HCT116 (cell line): ENCODE measurements at regions not wholly inside any gene's neighbourhood (a gene's known extent, or its start where the extent isn't known, plus 50 kb on each side); places are given as distances from the start of the nearest gene placed in this dataset.

Experiments
- CBX3 ChIP-seq: IDR thresholded peaks from 2 replicates; pipeline ENCODE4 v1.6.1; 2012; ENCODE audit warnings: low read depth
- CEBPB ChIP-seq: IDR thresholded peaks from 2 replicates; pipeline ENCODE4 v1.6.1; 2012; ENCODE audit warnings: low read depth
- EZH2phosphoT487 ChIP-seq: fragments of 200-600 bp; IDR thresholded peaks from 2 replicates; pipeline ENCODE4 v1.6.1; 2018; ENCODE audit warnings: antibody characterized with exemption, borderline replicate concordance
- JUND ChIP-seq: IDR thresholded peaks from 2 replicates; pipeline ENCODE4 v1.6.1; 2012
- MAX ChIP-seq: IDR thresholded peaks from 2 replicates; pipeline ENCODE4 v1.6.1; 2012
- POLR2A ChIP-seq: IDR thresholded peaks from 2 replicates; pipeline ENCODE4 v1.7.0; 2011; ENCODE audit warnings: borderline replicate concordance; ENCODE audit not compliant: insufficient read depth, insufficient read length; ENCODE audit errors: extremely low read depth
- YY1 ChIP-seq: IDR thresholded peaks from 2 replicates; pipeline ENCODE4 v1.6.1; 2011; ENCODE audit warnings: low read length, low read depth, moderate library complexity, mild to moderate bottlenecking; ENCODE audit not compliant: insufficient replicate concordance; ENCODE audit errors: extremely low read depth
- ZNF274 ChIP-seq: fragments of 200-500 bp; sonication (Bioruptor generic); IDR thresholded peaks from 2 replicates; pipeline ENCODE4 v1.6.1; 2014; ENCODE audit warnings: mild to moderate bottlenecking, low read depth, low read length, inconsistent platforms
- TF ChIP-seq, protein P1 (sequence below), 3 experiments: fragments of 200-600 bp in 1 of 3; sonication (generic) in 1 of 3; IDR thresholded peaks in 2 of 3; conservative IDR thresholded peaks in 1 of 3; 2 replicates each; pipeline ENCODE4 v1.5.1; 2012 to 2017; ENCODE audit warnings: low read depth in 2 of 3, low read length in 2 of 3, antibody characterized with exemption in 1 of 3, borderline replicate concordance in 1 of 3, control low read depth in 1 of 3, mild to moderate bottlenecking in 1 of 3, mixed read lengths in 1 of 3, mixed run types in 1 of 3, moderate library complexity in 1 of 3; ENCODE audit not compliant: insufficient read depth in 1 of 3

GRCh38 chr12:89280833-89281538 lies 71.3 kb downstream of the DUSP6 start:
- TF ChIP-seq, protein P1, sequence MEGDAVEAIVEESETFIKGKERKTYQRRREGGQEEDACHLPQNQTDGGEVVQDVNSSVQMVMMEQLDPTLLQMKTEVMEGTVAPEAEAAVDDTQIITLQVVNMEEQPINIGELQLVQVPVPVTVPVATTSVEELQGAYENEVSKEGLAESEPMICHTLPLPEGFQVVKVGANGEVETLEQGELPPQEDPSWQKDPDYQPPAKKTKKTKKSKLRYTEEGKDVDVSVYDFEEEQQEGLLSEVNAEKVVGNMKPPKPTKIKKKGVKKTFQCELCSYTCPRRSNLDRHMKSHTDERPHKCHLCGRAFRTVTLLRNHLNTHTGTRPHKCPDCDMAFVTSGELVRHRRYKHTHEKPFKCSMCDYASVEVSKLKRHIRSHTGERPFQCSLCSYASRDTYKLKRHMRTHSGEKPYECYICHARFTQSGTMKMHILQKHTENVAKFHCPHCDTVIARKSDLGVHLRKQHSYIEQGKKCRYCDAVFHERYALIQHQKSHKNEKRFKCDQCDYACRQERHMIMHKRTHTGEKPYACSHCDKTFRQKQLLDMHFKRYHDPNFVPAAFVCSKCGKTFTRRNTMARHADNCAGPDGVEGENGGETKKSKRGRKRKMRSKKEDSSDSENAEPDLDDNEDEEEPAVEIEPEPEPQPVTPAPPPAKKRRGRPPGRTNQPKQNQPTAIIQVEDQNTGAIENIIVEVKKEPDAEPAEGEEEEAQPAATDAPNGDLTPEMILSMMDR (IDR thresholded peaks at IDR 0.05 in 2 of 3, conservative IDR thresholded peaks at IDR 0.05 in 1 of 3; ENCODE audit: borderline replicate concordance in 1 of 3, insufficient read depth in 1 of 3, low read depth in 2 of 3, low read length in 2 of 3) = no peak
- TF ChIP-seq CBX3 = no peak
- no peak for TF ChIP-seq EZH2phosphoT487
- no peak for TF ChIP-seq MAX
- no peak for TF ChIP-seq JUND
- TF ChIP-seq CEBPB = no peak
- no peak for TF ChIP-seq POLR2A
- no peak for TF ChIP-seq YY1
- TF ChIP-seq ZNF274 = no peak
